ENCODE measurements at regions not wholly inside any gene's neighbourhood (a gene's known extent, or its start where the extent isn't known, plus 50 kb on each side); places are given as distances from the start of the nearest gene placed in this dataset.

DNA sequence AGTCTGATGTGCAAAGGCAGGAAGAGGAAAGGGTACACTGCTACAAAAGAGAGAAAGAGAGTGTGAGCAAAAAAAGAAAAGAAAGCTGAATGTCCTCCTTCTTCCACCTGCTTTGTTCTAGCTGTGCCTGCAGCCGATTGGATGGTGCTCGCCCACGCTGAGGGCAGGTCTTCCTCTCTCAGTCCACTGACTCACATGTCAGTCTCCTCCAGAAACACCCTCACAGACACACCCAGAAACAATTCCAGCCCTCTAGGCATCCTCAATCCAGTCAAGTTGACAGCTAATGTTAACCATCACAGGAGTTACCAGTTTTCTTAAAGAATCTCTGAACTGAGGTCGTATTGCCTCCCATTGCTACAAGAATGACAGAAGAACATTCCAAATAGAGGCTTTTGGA lies 411.9 kb upstream of the SASH1 start:
- no peak overlapping the region for H2BK120ac ChIP-seq (ENCODE audit: low read depth, low read length)
- no peak overlapping the region for H4K8ac ChIP-seq (ENCODE audit: low read depth in 2 of 2, low read length in 2 of 2)
- H3K9me1 ChIP-seq (ENCODE audit: insufficient read depth, low read length): no peaks in the 10 kb centered on the region
- BruUV-seq (replicated peaks): no TSS peak
- H3K18ac ChIP-seq (ENCODE audit: low read depth, low read length): no peak overlapping the region
- no peak overlapping the region for H3K9ac ChIP-seq (ENCODE audit: low read depth, low read length)
- no peak overlapping the region for H3K4me3 ChIP-seq (ENCODE audit: insufficient read depth, low read depth, low read length)
- no peak overlapping the region for H3K14ac ChIP-seq (replicated peaks; ENCODE audit: low read depth, low read length)
- no peak overlapping the region for H2AK5ac ChIP-seq (ENCODE audit: low read depth, low read length)
- no peak overlapping the region for H3K27ac ChIP-seq (ENCODE audit: insufficient read depth, low read length)
- no peak overlapping the region for H3K4ac ChIP-seq (ENCODE audit: low read depth, low read length)
- H3K36me3 ChIP-seq (ENCODE audit: control insufficient read depth, insufficient read depth, low read length): no peaks in the 10 kb centered on the region
- dilution Hi-C loops (cut with HindIII; ENCODE audit: low sequenced_read_pairs, unreplicated experiment) (no loop called here), in situ Hi-C loops (cut with MboI; ENCODE audit: low sequenced_read_pairs) (no loop called here), intact Hi-C loops (cut with micrococcal nuclease) (no loop called here)
- H2BK15ac ChIP-seq (ENCODE audit: low read depth, low read length): no peak overlapping the region
- H4K20me1 ChIP-seq (ENCODE audit: insufficient read depth, low read length): no peaks in the 10 kb centered on the region
- no peak overlapping the region for H2AK9ac ChIP-seq (replicated peaks; ENCODE audit: low read depth, low read length, poor library complexity)
- WGBS, 2 experiments (ENCODE audit: extremely low coverage in 2 of 2, insufficient read length in 1 of 2): 95% methylated on average over 3 of the region's 4 CpGs; no CpG with 5 or more reads in 1 of the 2 experiments
- H3K4me2 ChIP-seq (ENCODE audit: low read depth, low read length): no peak overlapping the region
- no peak overlapping the region for H2BK20ac ChIP-seq (ENCODE audit: low read depth, low read length)
- H3K4me1 ChIP-seq (ENCODE audit: control insufficient read depth, insufficient read depth, low read length): no peaks in the 10 kb centered on the region
- H3K9me3 ChIP-seq (ENCODE audit: control insufficient read depth, insufficient read depth, low read length): 0 out of 2 replicates have a peak, but pooled peaks cover under 1% of the 10 kb centered on the region
- no peak overlapping the region for H2AFZ ChIP-seq (replicated peaks; ENCODE audit: low read length, poor library complexity)
- no peak overlapping the region for H3K23ac ChIP-seq (ENCODE audit: low read depth, low read length)
- POLR2A ChIA-PET (ENCODE audit: unreplicated experiment): no interaction called here
- no peaks in the 10 kb centered on the region for H3K79me1 ChIP-seq (ENCODE audit: low read depth in 1 of 2, low read length in 2 of 2)
- no peak overlapping the region for H2BK5ac ChIP-seq (ENCODE audit: low read depth, low read length, poor library complexity, severe bottlenecking)
- no peaks in the 10 kb centered on the region; the same call in 1 of the 2 replicates for H3K27me3 ChIP-seq (ENCODE audit: control insufficient read depth, insufficient read depth, low read length)
- ATAC-seq (ENCODE audit: low read depth) (no peak), DNase-seq (no peak)
- H3K56ac ChIP-seq (ENCODE audit: extremely low read depth, insufficient read depth, low read length): no peak overlapping the region
- no peak for TF ChIP-seq FOS (IDR thresholded peaks at IDR 0.05; ENCODE audit: low read depth, low read length)
- TF ChIP-seq, protein P1, sequence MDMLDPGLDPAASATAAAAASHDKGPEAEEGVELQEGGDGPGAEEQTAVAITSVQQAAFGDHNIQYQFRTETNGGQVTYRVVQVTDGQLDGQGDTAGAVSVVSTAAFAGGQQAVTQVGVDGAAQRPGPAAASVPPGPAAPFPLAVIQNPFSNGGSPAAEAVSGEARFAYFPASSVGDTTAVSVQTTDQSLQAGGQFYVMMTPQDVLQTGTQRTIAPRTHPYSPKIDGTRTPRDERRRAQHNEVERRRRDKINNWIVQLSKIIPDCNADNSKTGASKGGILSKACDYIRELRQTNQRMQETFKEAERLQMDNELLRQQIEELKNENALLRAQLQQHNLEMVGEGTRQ (IDR thresholded peaks at IDR 0.05; ENCODE audit: low read depth, low read length): no peak
- no peak for TF ChIP-seq MXI1 (IDR thresholded peaks at IDR 0.05; ENCODE audit: borderline replicate concordance, low read depth, low read length)
- TF ChIP-seq CEBPB (IDR thresholded peaks at IDR 0.05; ENCODE audit: low read depth, low read length): no peak
- no peak for TF ChIP-seq CHD1 (IDR thresholded peaks at IDR 0.05; ENCODE audit: low read depth, low read length)
- TF ChIP-seq, protein P2, sequence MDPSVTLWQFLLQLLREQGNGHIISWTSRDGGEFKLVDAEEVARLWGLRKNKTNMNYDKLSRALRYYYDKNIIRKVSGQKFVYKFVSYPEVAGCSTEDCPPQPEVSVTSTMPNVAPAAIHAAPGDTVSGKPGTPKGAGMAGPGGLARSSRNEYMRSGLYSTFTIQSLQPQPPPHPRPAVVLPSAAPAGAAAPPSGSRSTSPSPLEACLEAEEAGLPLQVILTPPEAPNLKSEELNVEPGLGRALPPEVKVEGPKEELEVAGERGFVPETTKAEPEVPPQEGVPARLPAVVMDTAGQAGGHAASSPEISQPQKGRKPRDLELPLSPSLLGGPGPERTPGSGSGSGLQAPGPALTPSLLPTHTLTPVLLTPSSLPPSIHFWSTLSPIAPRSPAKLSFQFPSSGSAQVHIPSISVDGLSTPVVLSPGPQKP (IDR thresholded peaks at IDR 0.05; ENCODE audit: borderline replicate concordance, low read depth, low read length): no peak
- no peak for TF ChIP-seq BHLHE40 (IDR thresholded peaks at IDR 0.05; ENCODE audit: low read depth, low read length)
- no peak for TF ChIP-seq RFX5 (IDR thresholded peaks at IDR 0.05; ENCODE audit: low read depth, low read length)
- TF ChIP-seq RAD21 (IDR thresholded peaks at IDR 0.05; ENCODE audit: low read length): no peak
- TF ChIP-seq NFE2L2 (IDR thresholded peaks at IDR 0.05; ENCODE audit: low read depth, low read length): no peak
- TF ChIP-seq, protein P3, sequence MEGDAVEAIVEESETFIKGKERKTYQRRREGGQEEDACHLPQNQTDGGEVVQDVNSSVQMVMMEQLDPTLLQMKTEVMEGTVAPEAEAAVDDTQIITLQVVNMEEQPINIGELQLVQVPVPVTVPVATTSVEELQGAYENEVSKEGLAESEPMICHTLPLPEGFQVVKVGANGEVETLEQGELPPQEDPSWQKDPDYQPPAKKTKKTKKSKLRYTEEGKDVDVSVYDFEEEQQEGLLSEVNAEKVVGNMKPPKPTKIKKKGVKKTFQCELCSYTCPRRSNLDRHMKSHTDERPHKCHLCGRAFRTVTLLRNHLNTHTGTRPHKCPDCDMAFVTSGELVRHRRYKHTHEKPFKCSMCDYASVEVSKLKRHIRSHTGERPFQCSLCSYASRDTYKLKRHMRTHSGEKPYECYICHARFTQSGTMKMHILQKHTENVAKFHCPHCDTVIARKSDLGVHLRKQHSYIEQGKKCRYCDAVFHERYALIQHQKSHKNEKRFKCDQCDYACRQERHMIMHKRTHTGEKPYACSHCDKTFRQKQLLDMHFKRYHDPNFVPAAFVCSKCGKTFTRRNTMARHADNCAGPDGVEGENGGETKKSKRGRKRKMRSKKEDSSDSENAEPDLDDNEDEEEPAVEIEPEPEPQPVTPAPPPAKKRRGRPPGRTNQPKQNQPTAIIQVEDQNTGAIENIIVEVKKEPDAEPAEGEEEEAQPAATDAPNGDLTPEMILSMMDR (conservative IDR thresholded peaks at IDR 0.05; ENCODE audit: low read depth, low read length): no peak
- TF ChIP-seq RCOR1 (IDR thresholded peaks at IDR 0.05; ENCODE audit: insufficient replicate concordance, low read length): no peak
- TF ChIP-seq POLR2A (IDR thresholded peaks at IDR 0.05; ENCODE audit: low read depth, low read length): no peak
- TF ChIP-seq SMC3 (IDR thresholded peaks at IDR 0.05; ENCODE audit: low read depth, low read length): no peak
- H4K5ac ChIP-seq (ENCODE audit: low read depth, low read length): no peak overlapping the region
- CTCF ChIA-PET: no interaction called here
- H4K91ac ChIP-seq (ENCODE audit: insufficient read depth, low read depth, low read length): no peak overlapping the region

Measured in IMR-90 (cell line).